Suppressor macrophage treated with lipopolysaccharide for 4 hours (primary cell): ENCODE measurements at regions not wholly inside any gene's neighbourhood (a gene's known extent, or its start where the extent isn't known, plus 50 kb on each side); places are given as distances from the start of the nearest gene placed in this dataset.

ENCODE experiments used
- DNase-seq: peaks from one replicate; pipeline ENCODE4 v3.0.0-alpha.2; 2020

- no peak for DNase-seq
These were observed 62.7 kb upstream of the CPLX2 start for GRCh38 chr5:175808711-175809110.

- DNase-seq = no peak
These were observed 61.8 kb upstream of the CPLX2 start for GRCh38 chr5:175809531-175810121.

DNA sequence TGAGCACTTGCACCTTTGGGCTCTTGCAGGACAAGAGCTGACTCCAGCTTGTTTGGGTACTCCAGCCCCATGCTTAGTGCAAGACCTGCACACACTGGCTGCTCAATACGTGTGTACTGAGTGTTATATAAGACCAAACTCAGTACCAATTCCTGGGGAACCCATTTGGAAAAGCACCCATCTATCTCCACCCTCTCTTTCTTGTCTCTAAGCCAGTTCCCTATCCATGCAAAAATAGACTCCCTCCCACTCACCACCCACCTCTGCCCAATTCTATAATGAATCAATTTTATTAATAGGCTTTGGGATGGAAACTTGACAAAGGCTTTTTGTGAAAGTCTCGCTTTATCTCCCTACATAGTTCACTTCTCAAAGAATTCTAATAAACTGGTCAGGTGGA lies 60.9 kb upstream of the CPLX2 start:
- DNase-seq = no peak

GRCh38 chr5:175811589-175811988 lies 59.8 kb upstream of the CPLX2 start:
- DNase-seq = no peak

DNA sequence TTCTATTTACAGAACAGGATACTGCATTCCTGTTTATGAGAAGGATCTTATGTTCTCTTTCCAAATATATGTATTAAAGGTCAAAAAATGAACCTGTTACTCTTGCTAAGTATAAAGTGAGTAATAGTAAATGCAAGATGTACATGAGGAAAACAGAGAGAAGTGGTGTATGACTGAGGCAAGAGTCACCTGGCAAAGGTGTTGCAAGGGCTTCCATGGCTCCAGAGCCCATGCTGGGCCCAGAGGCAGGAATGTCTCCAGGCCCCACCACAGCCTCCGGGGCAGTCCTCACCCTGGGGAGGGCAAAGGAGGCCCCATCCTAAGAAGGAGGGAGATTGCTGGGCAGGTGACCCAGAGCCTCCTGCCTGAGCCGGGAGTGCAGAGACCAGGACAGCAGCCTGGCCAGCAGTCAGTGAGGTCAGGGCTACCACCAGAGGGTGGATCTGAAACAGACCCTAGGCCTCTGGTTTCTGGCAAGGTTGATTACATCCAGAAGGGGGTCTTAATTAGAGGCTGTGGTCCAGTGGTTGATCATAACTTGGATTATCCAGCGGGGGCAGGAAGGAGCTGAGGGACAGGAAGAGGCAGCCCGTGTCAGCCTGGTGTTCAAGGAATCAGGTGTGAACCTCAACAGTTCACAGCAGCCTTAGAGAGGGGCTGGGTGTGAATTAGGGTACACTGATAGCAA lies 57.3 kb upstream of the CPLX2 start:
- DNase-seq = no peak

- no peak for DNase-seq
These were observed 56.7 kb upstream of the CPLX2 start for GRCh38 chr5:175814691-175815090.

DNA sequence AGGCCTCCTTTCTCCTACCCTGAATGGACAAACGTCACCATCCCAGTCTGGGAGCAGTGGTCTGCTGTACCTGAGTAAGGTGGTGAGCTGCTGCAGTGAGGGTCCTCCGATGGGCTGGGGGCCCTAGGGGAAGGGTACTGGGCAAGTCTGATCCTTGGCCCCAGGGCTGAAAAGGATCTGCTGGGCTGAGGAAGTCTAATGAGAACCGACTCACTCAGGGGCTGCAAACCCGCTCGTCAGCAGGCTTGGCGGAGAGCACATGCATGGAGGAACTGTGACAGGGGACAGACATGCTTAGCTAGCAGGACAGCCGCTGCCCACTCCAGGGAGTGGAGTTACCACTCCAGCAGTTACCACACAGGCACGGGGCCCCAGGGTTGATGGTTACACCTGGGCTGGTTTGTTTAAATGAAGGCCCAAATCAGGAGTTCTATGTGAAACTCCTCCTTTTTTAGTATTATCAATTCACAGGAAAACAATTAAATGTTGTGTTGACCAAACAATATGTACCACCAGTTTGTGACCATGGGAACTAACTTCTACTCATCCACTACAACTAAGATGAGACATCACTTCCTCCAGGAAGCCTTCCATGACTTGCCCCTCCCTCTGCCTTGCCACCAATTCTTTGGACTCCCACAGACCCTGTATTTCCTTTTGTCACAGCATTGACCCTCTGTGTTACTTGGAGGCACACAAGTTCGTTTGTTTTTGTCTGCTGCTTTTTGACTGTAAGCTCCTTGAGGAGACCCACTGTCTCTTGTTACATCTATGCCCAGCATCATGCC lies 56.1 kb upstream of the CPLX2 start:
- DNase-seq = no peak

- DNase-seq = no peak
These were observed 55.0 kb upstream of the CPLX2 start for GRCh38 chr5:175816348-175816747.

DNA sequence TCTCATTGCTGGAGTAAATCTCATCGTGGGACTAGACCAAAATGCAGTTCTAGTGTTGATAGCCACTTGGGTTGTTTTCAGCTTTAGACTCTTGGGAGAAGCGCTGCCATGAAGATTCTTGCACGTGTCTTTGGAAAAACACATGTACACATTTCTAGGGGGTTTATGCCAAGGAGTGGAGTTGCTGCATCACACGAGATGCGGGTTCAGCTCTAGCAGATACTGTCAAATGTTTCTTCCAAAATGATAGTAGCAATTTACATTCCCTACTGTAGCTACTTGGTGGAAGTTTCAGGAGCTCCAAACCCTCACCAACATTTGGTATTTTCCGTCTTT lies 52.3 kb upstream of the CPLX2 start:
- DNase-seq = no peak

- no peak for DNase-seq
These were observed 51.1 kb upstream of the CPLX2 start for GRCh38 chr5:175820230-175820629.
